ENCODE measurements at regions not wholly inside any gene's neighbourhood (a gene's known extent, or its start where the extent isn't known, plus 50 kb on each side); places are given as distances from the start of the nearest gene placed in this dataset.

DNA sequence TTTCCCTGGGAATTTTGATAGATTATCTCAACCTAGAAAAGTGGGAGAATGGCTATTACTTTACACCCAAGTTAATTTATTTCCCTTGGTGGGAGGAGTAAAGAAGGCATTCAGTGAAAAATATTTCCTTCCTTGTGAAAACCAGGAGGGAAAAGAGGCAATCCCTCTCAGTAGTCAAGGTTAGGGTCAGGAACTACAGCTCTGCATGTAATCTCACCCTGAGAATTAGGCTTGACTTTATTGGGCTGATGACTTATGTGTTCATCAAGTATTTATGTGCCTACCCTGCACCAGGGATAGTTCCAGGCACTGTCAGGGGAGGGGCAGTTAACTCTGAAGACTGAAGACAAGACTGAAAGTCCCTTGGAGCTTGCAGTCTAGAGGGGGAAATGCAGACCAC is 281.8 kb downstream of the DLEU7 start:
- TF ChIP-seq, protein P1, sequence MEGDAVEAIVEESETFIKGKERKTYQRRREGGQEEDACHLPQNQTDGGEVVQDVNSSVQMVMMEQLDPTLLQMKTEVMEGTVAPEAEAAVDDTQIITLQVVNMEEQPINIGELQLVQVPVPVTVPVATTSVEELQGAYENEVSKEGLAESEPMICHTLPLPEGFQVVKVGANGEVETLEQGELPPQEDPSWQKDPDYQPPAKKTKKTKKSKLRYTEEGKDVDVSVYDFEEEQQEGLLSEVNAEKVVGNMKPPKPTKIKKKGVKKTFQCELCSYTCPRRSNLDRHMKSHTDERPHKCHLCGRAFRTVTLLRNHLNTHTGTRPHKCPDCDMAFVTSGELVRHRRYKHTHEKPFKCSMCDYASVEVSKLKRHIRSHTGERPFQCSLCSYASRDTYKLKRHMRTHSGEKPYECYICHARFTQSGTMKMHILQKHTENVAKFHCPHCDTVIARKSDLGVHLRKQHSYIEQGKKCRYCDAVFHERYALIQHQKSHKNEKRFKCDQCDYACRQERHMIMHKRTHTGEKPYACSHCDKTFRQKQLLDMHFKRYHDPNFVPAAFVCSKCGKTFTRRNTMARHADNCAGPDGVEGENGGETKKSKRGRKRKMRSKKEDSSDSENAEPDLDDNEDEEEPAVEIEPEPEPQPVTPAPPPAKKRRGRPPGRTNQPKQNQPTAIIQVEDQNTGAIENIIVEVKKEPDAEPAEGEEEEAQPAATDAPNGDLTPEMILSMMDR (IDR thresholded peaks at IDR 0.05; ENCODE audit: low read depth, low read length, missing control alignments) = no peak
- DNase-seq (ENCODE audit: low read depth) = no peak
- H3K4me3 ChIP-seq (ENCODE audit: low read depth, low read length) = no peak overlapping the region
- in situ Hi-C loops (cut with HindIII; ENCODE audit: low sequenced_read_pairs) = no loop called here

DNA sequence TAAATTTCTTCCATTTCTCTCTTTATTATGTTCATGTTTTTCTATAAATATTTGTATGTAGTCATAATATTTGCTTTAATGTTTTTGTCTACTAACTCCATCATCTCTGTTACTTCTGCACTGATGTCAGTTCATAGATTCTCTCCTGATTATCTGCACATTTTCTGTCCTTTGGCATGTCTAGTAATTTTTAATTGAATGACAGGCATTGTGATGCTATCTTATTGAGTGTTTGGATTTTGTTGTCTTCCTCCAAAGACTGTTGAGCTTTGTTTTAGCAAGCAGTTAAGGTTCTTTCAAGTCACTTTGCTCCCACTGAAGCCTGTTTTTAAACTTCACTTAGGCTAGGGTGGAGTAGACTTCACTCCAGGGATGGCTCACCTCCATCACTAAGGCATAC is 276.8 kb downstream of the DLEU7 start:
- no peak overlapping the region for H3K4me3 ChIP-seq (ENCODE audit: low read depth, low read length)
- DNase-seq (ENCODE audit: low read depth) = no peak
- in situ Hi-C loops (cut with HindIII; ENCODE audit: low sequenced_read_pairs) = no loop called here
- TF ChIP-seq, protein P1 (IDR thresholded peaks at IDR 0.05; ENCODE audit: low read depth, low read length, missing control alignments) = no peak

DNA sequence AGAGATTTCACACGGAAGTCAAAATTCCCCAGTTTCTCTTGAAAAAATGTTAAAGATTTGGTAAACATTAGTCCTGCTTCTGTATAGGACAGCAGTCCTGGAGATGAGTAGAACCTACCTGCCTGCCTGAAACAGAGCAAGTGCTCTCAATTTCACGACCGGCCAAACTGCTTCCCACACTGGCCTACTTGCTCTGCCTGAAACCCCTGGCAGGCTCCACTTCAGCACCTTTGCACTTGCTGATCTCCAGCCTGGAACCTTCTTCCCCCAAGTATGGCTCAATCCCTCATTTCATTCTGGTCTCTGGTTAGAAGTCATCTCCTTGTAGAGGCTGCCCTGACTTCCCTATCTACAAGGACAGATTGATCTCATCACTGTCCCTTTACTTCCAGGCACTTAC is 271.4 kb downstream of the DLEU7 start:
- no peak for DNase-seq (ENCODE audit: low read depth)
- in situ Hi-C loops (cut with HindIII; ENCODE audit: low sequenced_read_pairs) = no loop called here
- TF ChIP-seq, protein P1 (IDR thresholded peaks at IDR 0.05; ENCODE audit: low read depth, low read length, missing control alignments) = no peak
- H3K4me3 ChIP-seq (ENCODE audit: low read depth, low read length) = no peak overlapping the region

DNA sequence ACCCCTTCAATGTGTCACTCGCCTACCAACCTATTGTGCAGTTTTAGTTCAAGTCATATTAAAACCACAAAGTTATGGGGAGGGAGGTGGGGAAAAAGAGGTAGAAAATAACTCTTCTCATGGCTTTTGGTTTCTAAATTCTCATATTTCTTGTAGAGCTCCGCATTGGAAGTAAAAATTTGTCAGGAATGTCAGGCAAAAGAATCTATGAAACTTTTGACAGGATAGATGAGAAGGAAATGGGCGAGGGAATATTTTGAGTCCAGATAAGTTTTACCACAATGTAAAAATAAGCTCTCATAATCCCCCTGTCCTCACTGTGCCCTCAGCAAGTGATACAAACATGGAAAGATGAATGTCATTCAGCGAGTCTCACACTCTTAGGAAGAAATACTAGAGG is 270.4 kb downstream of the DLEU7 start:
- in situ Hi-C loops (cut with HindIII; ENCODE audit: low sequenced_read_pairs) = no loop called here
- TF ChIP-seq, protein P1 (IDR thresholded peaks at IDR 0.05; ENCODE audit: low read depth, low read length, missing control alignments) = no peak
- no peak for DNase-seq (ENCODE audit: low read depth)
- no peak overlapping the region for H3K4me3 ChIP-seq (ENCODE audit: low read depth, low read length)

DNA sequence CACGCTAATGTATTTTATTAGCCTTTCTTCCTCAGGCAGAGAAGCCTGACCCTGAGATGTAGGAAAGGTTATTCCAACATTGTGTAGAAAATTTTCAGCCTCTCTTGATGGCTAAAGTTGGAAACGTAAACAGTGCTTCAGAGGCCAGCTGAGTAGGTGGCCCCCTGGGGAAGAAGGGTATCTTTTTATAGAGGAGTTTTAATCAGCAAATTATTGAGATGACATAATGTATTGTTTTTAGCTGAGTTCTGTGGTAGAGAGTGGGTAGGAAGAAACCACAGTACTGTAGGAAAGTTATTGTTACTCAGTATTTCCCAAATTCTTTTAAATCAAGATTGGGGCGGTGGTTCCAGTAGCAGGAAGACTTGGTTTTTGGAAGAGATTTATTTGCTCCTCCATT is 268.8 kb downstream of the DLEU7 start:
- no peak overlapping the region for H3K4me3 ChIP-seq (ENCODE audit: low read depth, low read length)
- TF ChIP-seq, protein P1 (IDR thresholded peaks at IDR 0.05; ENCODE audit: low read depth, low read length, missing control alignments) = no peak
- in situ Hi-C loops (cut with HindIII; ENCODE audit: low sequenced_read_pairs) = no loop called here
- peak; percentile 75 for DNase-seq (ENCODE audit: low read depth)

DNA sequence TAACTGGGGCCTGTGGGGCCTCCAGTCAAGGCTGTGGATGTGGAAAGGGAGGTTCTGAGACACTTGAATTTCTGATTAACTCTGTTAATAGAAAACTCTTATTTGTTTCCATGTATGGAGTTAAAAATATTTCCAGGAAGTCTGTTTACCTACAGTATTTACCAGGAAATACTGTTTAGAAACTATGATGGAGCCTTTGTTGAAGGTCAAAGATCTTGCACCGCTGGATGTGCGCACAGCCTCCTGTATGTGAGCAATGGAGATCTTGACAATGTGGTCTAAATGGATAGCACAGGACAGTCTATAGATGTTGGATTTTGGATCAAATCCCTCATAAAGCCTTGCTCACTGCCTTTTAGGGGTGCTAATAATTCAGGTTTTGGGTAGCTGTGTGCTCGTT is 268.4 kb downstream of the DLEU7 start:
- in situ Hi-C loops (cut with HindIII; ENCODE audit: low sequenced_read_pairs) = no loop called here
- no peak overlapping the region for H3K4me3 ChIP-seq (ENCODE audit: low read depth, low read length)
- TF ChIP-seq, protein P1 (IDR thresholded peaks at IDR 0.05; ENCODE audit: low read depth, low read length, missing control alignments) = no peak
- DNase-seq (ENCODE audit: low read depth) = no peak

DNA sequence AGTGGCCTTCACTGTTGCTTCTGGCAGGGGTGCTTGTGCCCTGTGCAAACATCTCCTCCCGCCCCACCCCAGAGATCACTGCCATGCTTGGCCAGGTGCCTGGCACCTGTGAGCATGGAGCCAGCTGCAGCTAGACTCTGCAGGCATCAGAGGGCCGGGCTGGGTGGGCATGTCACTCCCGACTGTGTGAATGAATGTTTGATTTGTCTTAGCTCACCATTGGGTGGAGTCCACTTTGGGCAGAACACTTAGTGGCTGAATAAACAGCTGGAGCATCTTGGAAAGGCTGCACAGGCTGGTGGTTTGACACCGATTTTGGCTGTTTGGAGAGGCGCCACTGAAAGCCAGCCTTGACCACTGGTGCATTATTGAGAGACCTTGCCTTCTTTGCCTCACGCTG is 267.3 kb downstream of the DLEU7 start:
- TF ChIP-seq, protein P1 (IDR thresholded peaks at IDR 0.05; ENCODE audit: low read depth, low read length, missing control alignments) = no peak
- in situ Hi-C loops (cut with HindIII; ENCODE audit: low sequenced_read_pairs) = no loop called here
- DNase-seq (ENCODE audit: low read depth) = no peak

More for the DNA sequence above, 267.3 kb downstream of the DLEU7 start:
- no peak overlapping the region for H3K4me3 ChIP-seq (ENCODE audit: low read depth, low read length)

All from astrocyte of the cerebellum (primary cell).